Esophagus (tissue), 2 donors: ENCODE measurements at regions not wholly inside any gene's neighbourhood (a gene's known extent, or its start where the extent isn't known, plus 50 kb on each side); places are given as distances from the start of the nearest gene placed in this dataset.

Experiments
- H3K27ac ChIP-seq, 2 donors: one replicate each; pipeline ENCODE4 v1.5.1; 2013; ENCODE audit warnings: low read depth in 2 of 2, mild to moderate bottlenecking in 2 of 2, inconsistent platforms in 1 of 2, low read length in 1 of 2, moderate library complexity in 1 of 2
- H3K27me3 ChIP-seq, 2 donors: one replicate each; pipeline ENCODE4 v1.6.1; 2013; ENCODE audit warnings: low read length in 2 of 2, control low read depth in 1 of 2, mild to moderate bottlenecking in 1 of 2; ENCODE audit not compliant: insufficient read depth in 2 of 2, control insufficient read depth in 1 of 2
- H3K36me3 ChIP-seq, 2 donors: one replicate each; pipeline ENCODE4 v1.6.1; 2013; ENCODE audit warnings: low read length in 1 of 2; ENCODE audit not compliant: control insufficient read depth in 2 of 2, insufficient read depth in 2 of 2
- H3K4me1 ChIP-seq, 2 donors: one replicate each; pipeline ENCODE4 v1.6.1; 2013; ENCODE audit warnings: low read length in 1 of 2; ENCODE audit not compliant: control insufficient read depth in 2 of 2, insufficient read depth in 2 of 2
- H3K4me3 ChIP-seq, 2 donors: one replicate each; pipeline ENCODE4 v1.5.1; 2013; ENCODE audit warnings: low read length in 2 of 2, mild to moderate bottlenecking in 2 of 2, low read depth in 1 of 2, moderate library complexity in 1 of 2
- H3K9me3 ChIP-seq, 2 donors: one replicate each; pipeline ENCODE4 v1.6.1; 2013; ENCODE audit warnings: mild to moderate bottlenecking in 2 of 2, low read depth in 1 of 2, low read length in 1 of 2, moderate library complexity in 1 of 2; ENCODE audit not compliant: control insufficient read depth in 2 of 2, insufficient read depth in 1 of 2
- WGBS, 2 donors: extraction: QIAGEN DNeasy Blood & Tissue Kit; methylation state at CpG; one replicate each; pipeline ENCODE4 v1.1.7; 2013; 5-methylcytosine and 5-hydroxymethylcytosine counted together
- donor health status: healthy with polysubstance abuse.
- donor health status: Bipolar disorder and iron deficiency.

DNA sequence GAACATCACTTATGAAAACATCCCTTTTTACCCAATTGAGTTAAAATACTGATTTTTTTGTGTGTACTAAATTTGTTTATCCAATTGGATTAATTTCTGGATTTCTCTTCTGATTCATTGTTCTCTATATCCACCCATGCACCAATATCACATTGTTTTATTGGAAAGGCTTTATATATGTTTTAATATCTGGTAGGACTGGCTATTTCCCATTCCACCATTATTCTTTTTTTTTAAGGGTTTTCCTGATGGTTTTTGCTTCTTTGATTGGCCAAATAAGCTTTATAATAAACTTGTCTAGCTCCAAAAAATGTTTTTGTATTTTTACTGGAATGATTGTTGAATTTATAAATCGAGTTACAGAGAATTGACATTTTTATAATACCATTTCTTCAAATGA is 59.4 kb upstream of the DOK5 start:
- H3K36me3 ChIP-seq, result no peaks in the 10 kb centered on the region
- no peaks in the 10 kb centered on the region for H3K27me3 ChIP-seq
- no peak overlapping the region for H3K27ac ChIP-seq
- H3K4me3 ChIP-seq, result no peak overlapping the region
- no peaks in the 10 kb centered on the region for H3K4me1 ChIP-seq
- 61 to 65% methylated on average over 1 of the region's 1 CpG for WGBS, 2 donors
- H3K9me3 ChIP-seq, result no peaks in the 10 kb centered on the region

DNA sequence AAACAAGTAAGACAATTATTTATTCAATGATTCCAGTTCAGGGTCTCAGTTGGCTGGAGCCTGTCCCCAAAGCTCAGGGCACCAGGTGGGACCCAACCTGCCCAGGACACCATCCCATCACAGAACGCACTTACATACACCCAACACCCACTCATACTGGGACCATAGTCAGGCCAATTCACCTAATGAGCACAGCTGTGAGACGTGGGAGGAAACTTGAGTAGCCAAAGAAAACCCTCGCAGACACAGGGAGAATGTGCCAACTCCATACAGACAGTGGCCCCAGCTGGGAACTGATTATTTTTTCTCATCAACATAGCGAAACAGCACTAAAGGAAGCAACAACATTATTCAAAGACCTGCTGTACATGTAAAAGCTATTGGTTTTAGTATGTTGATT is 58.6 kb upstream of the DOK5 start:
- Histone ChIP-seq H3K27me3 (no peaks in the 10 kb centered on the region), H3K36me3 (no peaks in the 10 kb centered on the region), H3K4me3 (no peak overlapping the region), H3K9me3 (no peaks in the 10 kb centered on the region), H3K27ac (no peak overlapping the region), H3K4me1 (no peaks in the 10 kb centered on the region)
- WGBS, 2 donors, result 67 to 72% methylated on average over 4 of the region's 4 CpGs

DNA sequence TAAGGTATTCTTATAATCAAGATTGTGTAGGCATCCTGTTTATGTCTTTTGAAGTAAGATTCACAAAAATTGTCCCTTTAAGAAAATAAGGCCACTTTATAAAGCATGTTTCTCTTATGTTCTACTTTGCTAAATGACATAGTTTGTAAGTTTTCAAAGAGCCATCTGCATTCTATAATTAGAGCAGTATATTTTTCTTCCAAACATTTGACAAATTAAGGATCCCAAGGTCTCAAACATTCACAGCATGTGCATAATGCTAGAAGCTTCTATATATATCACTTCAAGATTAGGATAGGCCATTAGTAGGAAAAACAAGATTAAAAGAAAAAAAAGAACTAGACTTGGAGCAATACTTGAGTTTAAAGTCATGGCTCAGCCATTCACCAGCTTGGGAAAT is 55.9 kb upstream of the DOK5 start:
- no peaks in the 10 kb centered on the region for H3K27me3 ChIP-seq
- no peaks in the 10 kb centered on the region for H3K4me1 ChIP-seq
- H3K9me3 ChIP-seq, result no peaks in the 10 kb centered on the region
- no peak overlapping the region for H3K27ac ChIP-seq
- no peaks in the 10 kb centered on the region for H3K36me3 ChIP-seq
- H3K4me3 ChIP-seq, result no peak overlapping the region
